GM12878 (cell line): ENCODE measurements at regions not wholly inside any gene's neighbourhood (a gene's known extent, or its start where the extent isn't known, plus 50 kb on each side); places are given as distances from the start of the nearest gene placed in this dataset.

Source experiments
- BCL11A ChIP-seq: IDR thresholded peaks from 2 replicates; pipeline ENCODE4 v1.6.1; 2011; ENCODE audit warnings: low read depth, low read length
- BMI1 ChIP-seq: fragments of 450-650 bp; IDR thresholded peaks from 2 replicates; pipeline ENCODE4 v1.6.1; 2016; ENCODE audit warnings: mild to moderate bottlenecking, moderate library complexity, borderline replicate concordance
- CHD1 ChIP-seq: IDR thresholded peaks from 2 replicates; pipeline ENCODE4 v1.6.1; 2012; ENCODE audit warnings: low read depth, low read length, improper control_type of control experiment
- DPF2 ChIP-seq: fragments of 450-650 bp; IDR thresholded peaks from 2 replicates; pipeline ENCODE4 v1.6.1; 2017; ENCODE audit warnings: mild to moderate bottlenecking
- EED ChIP-seq: sonication (generic); IDR thresholded peaks from 2 replicates; pipeline ENCODE4 v1.6.1; 2016; ENCODE audit warnings: antibody characterized with exemption, low read depth
- ETV6 ChIP-seq, 2 experiments: fragments of 450-650 bp in 1 of 2; IDR thresholded peaks in 1 of 2; conservative IDR thresholded peaks in 1 of 2; 2 replicates each; pipeline ENCODE4 v1.6.1; 2014; ENCODE audit warnings: antibody characterized with exemption in 1 of 2, borderline replicate concordance in 1 of 2, low read depth in 1 of 2, mild to moderate bottlenecking in 1 of 2, moderate library complexity in 1 of 2
- GABPA ChIP-seq: IDR thresholded peaks from 2 replicates; pipeline ENCODE4 v1.6.1; 2014; ENCODE audit warnings: antibody characterized with exemption, low read depth, mild to moderate bottlenecking, inconsistent platforms
- GATAD2B ChIP-seq: fragments of 450-650 bp; conservative IDR thresholded peaks from 2 replicates; pipeline ENCODE4 v1.6.1; 2017; ENCODE audit warnings: low read depth, mild to moderate bottlenecking, moderate library complexity
- HDGF ChIP-seq: fragments of 450-650 bp; IDR thresholded peaks from 2 replicates; pipeline ENCODE4 v1.6.1; 2016; ENCODE audit warnings: antibody characterized with exemption
- KAT2A ChIP-seq: conservative IDR thresholded peaks from 2 replicates; pipeline ENCODE4 v1.6.1; 2011; ENCODE audit warnings: low read depth, low read length; ENCODE audit not compliant: control insufficient read depth
- MYB ChIP-seq: fragments of 150-350 bp; IDR thresholded peaks from 2 replicates; pipeline ENCODE4 v1.6.1; 2014; ENCODE audit warnings: mild to moderate bottlenecking, low read depth, low read length, borderline replicate concordance
- POLR2AphosphoS2 ChIP-seq: IDR thresholded peaks from 2 replicates; pipeline ENCODE4 v1.6.1; 2011; ENCODE audit warnings: low read depth, mild to moderate bottlenecking, low read length, improper control_type of control experiment, moderate library complexity
- RAD21 ChIP-seq: IDR thresholded peaks from 2 replicates; pipeline ENCODE4 v1.6.1; 2011; ENCODE audit warnings: mild to moderate bottlenecking, low read depth, low read length, moderate library complexity; ENCODE audit not compliant: insufficient read depth
- SMC3 ChIP-seq: IDR thresholded peaks from 2 replicates; pipeline ENCODE4 v1.6.1; 2011; ENCODE audit warnings: low read length, improper control_type of control experiment, borderline replicate concordance
- SUPT20H ChIP-seq: IDR thresholded peaks from 2 replicates; pipeline ENCODE4 v1.6.1; 2011; ENCODE audit warnings: low read depth, mild to moderate bottlenecking, low read length, moderate library complexity, borderline replicate concordance; ENCODE audit not compliant: control insufficient read depth
- SUZ12 ChIP-seq: fragments of 200-600 bp; sonication (generic); IDR thresholded peaks from one replicate; pipeline ENCODE4 v1.6.1; 2018; ENCODE audit warnings: antibody characterized with exemption, mild to moderate bottlenecking; ENCODE audit not compliant: unreplicated experiment
- ZNF24 ChIP-seq: fragments of 450-650 bp; IDR thresholded peaks from 2 replicates; pipeline ENCODE4 v1.6.1; 2017; ENCODE audit warnings: antibody characterized with exemption, mild to moderate bottlenecking
- TF ChIP-seq, protein P1 (sequence below): fragments of 450-650 bp; IDR thresholded peaks from 2 replicates; pipeline ENCODE4 v1.6.1; 2017; ENCODE audit warnings: mild to moderate bottlenecking, moderate library complexity
- TF ChIP-seq, protein P2 (sequence below): IDR thresholded peaks from 2 replicates; pipeline ENCODE4 v1.6.1; 2012; ENCODE audit warnings: low read length, inconsistent platforms
- TF ChIP-seq, protein P3 (sequence below): IDR thresholded peaks from 2 replicates; pipeline ENCODE4 v1.6.1; 2011; ENCODE audit warnings: low read depth, low read length, improper control_type of control experiment, borderline replicate concordance

DNA sequence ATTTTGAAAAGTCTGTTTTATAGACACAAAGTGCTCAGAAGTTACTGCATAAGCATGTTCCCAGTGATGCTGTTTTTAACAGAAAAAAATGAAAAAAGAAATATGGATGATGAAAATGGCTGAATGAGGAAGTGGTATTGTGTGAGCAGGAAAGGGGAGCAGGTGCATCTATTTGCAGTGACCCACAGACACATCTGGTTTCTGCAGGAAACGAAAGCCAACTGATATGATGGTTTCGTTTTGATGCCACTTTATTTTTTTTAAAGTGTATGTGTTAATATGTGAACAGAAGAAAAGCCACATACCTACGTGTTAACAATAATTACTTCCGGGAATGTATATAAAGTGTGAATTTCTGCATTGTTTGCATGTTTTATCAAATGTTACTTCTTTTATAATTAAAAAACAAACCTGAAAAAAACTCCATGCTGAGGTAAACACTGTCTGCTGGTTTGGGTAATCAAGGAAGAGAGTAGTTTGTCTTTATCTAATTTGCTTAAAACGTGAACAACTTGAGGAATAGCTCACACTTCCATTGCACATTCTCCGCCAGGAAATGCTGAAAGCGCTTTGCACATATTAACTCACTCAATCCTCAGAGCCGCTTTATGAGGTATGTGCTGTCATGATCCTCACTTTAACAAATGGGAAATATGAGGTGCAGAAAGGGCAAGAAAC, 1335.9 kb downstream of the TBC1D22A start (continued):
- TF ChIP-seq RAD21 = no peak
- peak; percentile 75 for TF ChIP-seq GABPA
- TF ChIP-seq ZNF24 = 0 out of 2 replicates have a peak, but pooled peaks have one; percentile 44
- peak; percentile 88 for TF ChIP-seq DPF2
- peak; percentile 86 for TF ChIP-seq BMI1
- TF ChIP-seq, protein P1, sequence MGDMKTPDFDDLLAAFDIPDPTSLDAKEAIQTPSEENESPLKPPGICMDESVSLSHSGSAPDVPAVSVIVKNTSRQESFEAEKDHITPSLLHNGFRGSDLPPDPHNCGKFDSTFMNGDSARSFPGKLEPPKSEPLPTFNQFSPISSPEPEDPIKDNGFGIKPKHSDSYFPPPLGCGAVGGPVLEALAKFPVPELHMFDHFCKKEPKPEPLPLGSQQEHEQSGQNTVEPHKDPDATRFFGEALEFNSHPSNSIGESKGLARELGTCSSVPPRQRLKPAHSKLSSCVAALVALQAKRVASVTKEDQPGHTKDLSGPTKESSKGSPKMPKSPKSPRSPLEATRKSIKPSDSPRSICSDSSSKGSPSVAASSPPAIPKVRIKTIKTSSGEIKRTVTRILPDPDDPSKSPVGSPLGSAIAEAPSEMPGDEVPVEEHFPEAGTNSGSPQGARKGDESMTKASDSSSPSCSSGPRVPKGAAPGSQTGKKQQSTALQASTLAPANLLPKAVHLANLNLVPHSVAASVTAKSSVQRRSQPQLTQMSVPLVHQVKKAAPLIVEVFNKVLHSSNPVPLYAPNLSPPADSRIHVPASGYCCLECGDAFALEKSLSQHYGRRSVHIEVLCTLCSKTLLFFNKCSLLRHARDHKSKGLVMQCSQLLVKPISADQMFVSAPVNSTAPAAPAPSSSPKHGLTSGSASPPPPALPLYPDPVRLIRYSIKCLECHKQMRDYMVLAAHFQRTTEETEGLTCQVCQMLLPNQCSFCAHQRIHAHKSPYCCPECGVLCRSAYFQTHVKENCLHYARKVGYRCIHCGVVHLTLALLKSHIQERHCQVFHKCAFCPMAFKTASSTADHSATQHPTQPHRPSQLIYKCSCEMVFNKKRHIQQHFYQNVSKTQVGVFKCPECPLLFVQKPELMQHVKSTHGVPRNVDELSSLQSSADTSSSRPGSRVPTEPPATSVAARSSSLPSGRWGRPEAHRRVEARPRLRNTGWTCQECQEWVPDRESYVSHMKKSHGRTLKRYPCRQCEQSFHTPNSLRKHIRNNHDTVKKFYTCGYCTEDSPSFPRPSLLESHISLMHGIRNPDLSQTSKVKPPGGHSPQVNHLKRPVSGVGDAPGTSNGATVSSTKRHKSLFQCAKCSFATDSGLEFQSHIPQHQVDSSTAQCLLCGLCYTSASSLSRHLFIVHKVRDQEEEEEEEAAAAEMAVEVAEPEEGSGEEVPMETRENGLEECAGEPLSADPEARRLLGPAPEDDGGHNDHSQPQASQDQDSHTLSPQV = no peak
- no peak for TF ChIP-seq SUPT20H
- TF ChIP-seq BCL11A = peak; percentile 93
- TF ChIP-seq MYB = 0 out of 2 replicates have a peak, but pooled peaks have one; percentile 53
- TF ChIP-seq SUZ12 = no peak
- TF ChIP-seq, protein P2, sequence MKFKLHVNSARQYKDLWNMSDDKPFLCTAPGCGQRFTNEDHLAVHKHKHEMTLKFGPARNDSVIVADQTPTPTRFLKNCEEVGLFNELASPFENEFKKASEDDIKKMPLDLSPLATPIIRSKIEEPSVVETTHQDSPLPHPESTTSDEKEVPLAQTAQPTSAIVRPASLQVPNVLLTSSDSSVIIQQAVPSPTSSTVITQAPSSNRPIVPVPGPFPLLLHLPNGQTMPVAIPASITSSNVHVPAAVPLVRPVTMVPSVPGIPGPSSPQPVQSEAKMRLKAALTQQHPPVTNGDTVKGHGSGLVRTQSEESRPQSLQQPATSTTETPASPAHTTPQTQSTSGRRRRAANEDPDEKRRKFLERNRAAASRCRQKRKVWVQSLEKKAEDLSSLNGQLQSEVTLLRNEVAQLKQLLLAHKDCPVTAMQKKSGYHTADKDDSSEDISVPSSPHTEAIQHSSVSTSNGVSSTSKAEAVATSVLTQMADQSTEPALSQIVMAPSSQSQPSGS = no peak
- no peak for TF ChIP-seq POLR2AphosphoS2
- TF ChIP-seq KAT2A = no peak
- TF ChIP-seq ETV6 (conservative IDR thresholded peaks at IDR 0.05 in 1 of 2, IDR thresholded peaks at IDR 0.05 in 1 of 2; ENCODE audit: borderline replicate concordance in 1 of 2, low read depth in 1 of 2) = peak; percentile 79 to 99; a peak in 2 of 4 replicates
- peak; percentile 36; the same call in 1 of the 2 replicates for TF ChIP-seq GATAD2B
- TF ChIP-seq, protein P3, sequence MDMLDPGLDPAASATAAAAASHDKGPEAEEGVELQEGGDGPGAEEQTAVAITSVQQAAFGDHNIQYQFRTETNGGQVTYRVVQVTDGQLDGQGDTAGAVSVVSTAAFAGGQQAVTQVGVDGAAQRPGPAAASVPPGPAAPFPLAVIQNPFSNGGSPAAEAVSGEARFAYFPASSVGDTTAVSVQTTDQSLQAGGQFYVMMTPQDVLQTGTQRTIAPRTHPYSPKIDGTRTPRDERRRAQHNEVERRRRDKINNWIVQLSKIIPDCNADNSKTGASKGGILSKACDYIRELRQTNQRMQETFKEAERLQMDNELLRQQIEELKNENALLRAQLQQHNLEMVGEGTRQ = no peak
- peak; percentile 82 for TF ChIP-seq EED
- TF ChIP-seq CHD1 = no peak
- no peak; the same call in 1 of the 2 replicates for TF ChIP-seq SMC3
- TF ChIP-seq HDGF = no peak
